ENCODE measurements at regions not wholly inside any gene's neighbourhood (a gene's known extent, or its start where the extent isn't known, plus 50 kb on each side); places are given as distances from the start of the nearest gene placed in this dataset.
"Not testable (repeated sequence)": the region's sequence is repeated elsewhere in the genome, so short reads cannot be mapped to it uniquely, and the experiment has no call there.

- TF ChIP-seq CTCF (IDR thresholded peaks at IDR 0.05; ENCODE audit: insufficient read depth, low read depth, low read length), result no peak
- DNase-seq (ENCODE audit: low read depth), result peak; percentile 38
- peak overlapping the region; percentile 21 for H3K4me3 ChIP-seq (ENCODE audit: low read depth, low read length)
Measured at GRCh38 chr1:232574889-232575762, 54.8 kb downstream of the SIPA1L2 start.

- H3K4me3 ChIP-seq (ENCODE audit: low read depth, low read length), result no peak overlapping the region
- DNase-seq (ENCODE audit: low read depth), result no peak
- TF ChIP-seq CTCF (IDR thresholded peaks at IDR 0.05; ENCODE audit: insufficient read depth, low read depth, low read length), result no peak
Measured at GRCh38 chr1:232574077-232574476, 55.9 kb downstream of the SIPA1L2 start.

GRCh38 chr1:232571523-232571922 lies 58.4 kb downstream of the SIPA1L2 start:
- no peak for DNase-seq (ENCODE audit: low read depth)
- TF ChIP-seq CTCF (IDR thresholded peaks at IDR 0.05; ENCODE audit: insufficient read depth, low read depth, low read length), result no peak
- H3K4me3 ChIP-seq (ENCODE audit: low read depth, low read length), result no peak overlapping the region

- no peak for TF ChIP-seq CTCF (IDR thresholded peaks at IDR 0.05; ENCODE audit: insufficient read depth, low read depth, low read length)
- no peak overlapping the region for H3K4me3 ChIP-seq (ENCODE audit: low read depth, low read length)
- peak; percentile 59 for DNase-seq (ENCODE audit: low read depth)
Measured at GRCh38 chr1:232570007-232570406, 59.9 kb downstream of the SIPA1L2 start.

- not testable (repeated sequence) for H3K4me3 ChIP-seq (ENCODE audit: low read depth, low read length); DNase-seq (ENCODE audit: low read depth)
Measured at GRCh38 chr1:232569554-232569921, 60.4 kb downstream of the SIPA1L2 start.

GRCh38 chr1:232568906-232569553 lies 60.9 kb downstream of the SIPA1L2 start:
- no peak overlapping the region for H3K4me3 ChIP-seq (ENCODE audit: low read depth, low read length)
- no peak for DNase-seq (ENCODE audit: low read depth)
- TF ChIP-seq CTCF (IDR thresholded peaks at IDR 0.05; ENCODE audit: insufficient read depth, low read depth, low read length), result no peak

- peak; percentile 47 for DNase-seq (ENCODE audit: low read depth)
- H3K4me3 ChIP-seq (ENCODE audit: low read depth, low read length), result no peak overlapping the region
- TF ChIP-seq CTCF (IDR thresholded peaks at IDR 0.05; ENCODE audit: insufficient read depth, low read depth, low read length), result no peak
Measured at GRCh38 chr1:232568331-232568852, 61.5 kb downstream of the SIPA1L2 start.
